Activated CD4-positive, alpha-beta T cell treated with anti-CD3 and anti-CD28 coated beads, Interleukin-2, amount 50 U/mL, for 16 hours (primary cell): ENCODE measurements at regions not wholly inside any gene's neighbourhood (a gene's known extent, or its start where the extent isn't known, plus 50 kb on each side); places are given as distances from the start of the nearest gene placed in this dataset.
"Not testable (repeated sequence)": the region's sequence is repeated elsewhere in the genome, so short reads cannot be mapped to it uniquely, and the experiment has no call there.

Source experiments
- DNase-seq: peaks from one replicate; pipeline ENCODE4 v3.0.0-alpha.2; 2020

DNA sequence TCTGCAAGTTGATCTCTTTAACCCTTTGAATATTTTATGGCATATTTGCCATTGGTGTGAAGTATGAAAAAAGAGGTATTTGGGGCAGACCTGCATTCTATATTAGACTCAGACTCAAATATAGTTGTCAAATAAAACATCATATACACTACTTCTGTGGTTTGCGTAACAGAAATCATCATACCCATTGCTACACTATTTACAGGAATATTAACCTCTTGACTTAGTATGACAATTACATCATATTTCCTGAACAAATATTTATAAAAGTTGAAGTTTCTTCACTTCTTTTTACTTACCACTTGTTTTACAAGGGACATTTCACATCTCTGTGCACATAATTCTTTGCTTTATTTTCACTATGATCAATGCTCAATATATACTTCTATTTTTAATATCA is 206.0 kb downstream of the HAO1 start:
- DNase-seq: no peak

DNA sequence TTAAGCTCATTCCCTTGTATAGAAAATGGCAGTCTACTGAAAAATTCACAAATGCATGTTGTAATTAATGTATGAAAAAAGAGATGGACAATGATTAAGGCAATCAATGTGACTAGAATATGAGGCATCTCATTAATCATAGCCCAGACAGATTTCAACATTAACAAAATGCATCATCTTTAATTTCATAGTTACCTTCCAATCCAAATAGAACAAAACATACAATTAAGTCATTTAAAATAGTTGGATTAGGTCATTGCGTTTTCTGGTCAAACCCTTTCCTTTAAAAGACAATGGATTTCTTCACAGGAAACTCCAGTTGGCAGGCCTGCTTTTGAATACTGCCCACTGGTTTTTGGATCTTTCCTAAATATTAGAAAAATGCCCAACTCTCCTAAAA is 203.9 kb downstream of the HAO1 start:
- no peak for DNase-seq

DNA sequence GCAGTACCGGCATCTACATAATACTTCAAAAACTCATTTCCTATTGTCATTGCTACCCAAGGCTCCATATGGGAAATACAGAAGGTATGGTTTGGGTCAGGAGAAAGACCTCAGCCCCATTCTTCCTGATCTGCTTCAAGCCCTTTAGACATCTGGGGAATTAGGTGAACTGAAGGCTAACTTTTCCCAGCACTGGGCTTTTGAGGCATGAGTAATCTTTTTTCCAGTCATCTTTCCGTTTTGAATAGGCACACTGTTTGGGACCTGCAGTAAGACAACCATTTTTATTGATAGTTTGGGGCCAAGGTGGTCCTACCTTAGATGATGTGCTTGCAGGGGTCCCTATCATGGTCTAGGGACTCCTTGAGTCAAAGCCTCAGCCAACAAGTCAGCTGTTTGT is 198.4 kb downstream of the HAO1 start:
- DNase-seq: no peak

DNA sequence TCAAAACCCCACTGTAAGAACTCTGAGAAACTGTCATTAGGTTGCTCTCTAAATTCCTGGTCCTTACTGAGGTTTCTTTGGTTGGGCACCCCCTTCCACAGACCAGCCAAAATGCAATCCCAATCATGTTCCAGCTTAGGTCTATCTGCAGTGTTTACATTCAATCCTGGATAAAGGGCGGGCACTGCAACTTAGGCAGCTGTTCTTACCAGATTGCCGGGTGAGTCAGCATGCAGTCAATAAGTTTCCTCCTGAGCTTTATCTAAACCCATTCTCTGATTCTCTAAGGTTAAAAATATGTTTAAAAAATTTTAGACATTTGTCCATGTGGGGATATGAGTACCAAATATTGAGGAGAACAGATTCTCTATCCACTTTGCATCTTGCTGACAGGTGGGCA is 197.8 kb downstream of the HAO1 start:
- no peak for DNase-seq

DNA sequence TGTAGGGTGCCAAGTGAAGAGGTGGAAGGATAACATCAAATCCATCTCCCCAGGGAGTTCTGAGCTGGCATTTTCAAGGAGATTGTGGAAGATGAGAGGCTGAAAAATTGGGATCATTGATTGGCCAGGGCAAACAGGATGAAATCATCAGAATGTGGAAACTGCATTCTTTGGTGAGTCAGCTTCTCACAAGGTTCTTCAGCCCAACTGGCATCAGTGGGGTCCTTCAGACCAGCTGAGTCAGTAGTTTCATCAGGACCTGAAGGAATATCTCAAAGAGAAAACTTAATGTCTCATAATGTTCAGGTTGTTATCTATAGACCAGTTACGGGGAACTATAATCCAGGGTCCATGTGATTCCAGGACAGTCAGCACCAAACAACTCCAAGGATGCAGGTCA is 195.8 kb downstream of the HAO1 start:
- no peak for DNase-seq

DNA sequence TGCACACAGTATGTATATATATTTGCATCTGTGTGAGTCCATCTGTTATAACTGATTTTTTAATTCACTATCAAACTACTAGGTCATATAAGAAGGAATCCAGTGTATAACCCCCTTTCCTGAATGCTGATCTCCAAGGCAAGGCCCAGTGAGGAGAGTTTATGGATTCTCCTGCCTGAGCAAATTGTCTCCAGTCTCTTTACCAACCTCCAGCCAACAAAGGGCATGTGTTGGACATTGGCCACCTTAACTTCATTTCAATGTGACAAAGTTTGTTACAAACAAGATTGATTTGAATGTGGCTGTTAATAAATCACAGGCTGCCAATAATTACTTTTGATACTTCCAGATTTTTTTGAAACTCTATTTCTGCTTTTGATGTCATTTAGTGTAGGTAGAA is 191.6 kb downstream of the HAO1 start:
- DNase-seq: no peak

DNA sequence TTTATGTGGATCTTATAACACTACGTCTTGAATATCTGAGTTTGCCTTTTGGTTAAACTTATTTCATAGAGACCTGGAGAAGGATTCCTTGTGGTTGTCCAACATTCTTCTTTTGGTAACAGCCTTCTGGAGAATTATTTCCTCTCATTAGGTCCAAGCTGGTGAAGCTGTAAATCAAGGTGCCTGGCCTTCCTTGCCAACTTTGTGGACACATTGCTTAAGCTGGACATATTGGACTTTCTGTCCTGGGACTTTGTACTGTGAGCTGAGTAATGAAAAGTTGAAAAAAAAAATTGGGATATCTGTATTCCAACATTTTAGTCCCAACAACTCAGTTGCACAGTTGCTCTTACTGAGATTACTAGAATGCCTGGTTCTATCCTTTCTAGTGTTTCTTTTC is 186.2 kb downstream of the HAO1 start:
- DNase-seq: no peak

DNA sequence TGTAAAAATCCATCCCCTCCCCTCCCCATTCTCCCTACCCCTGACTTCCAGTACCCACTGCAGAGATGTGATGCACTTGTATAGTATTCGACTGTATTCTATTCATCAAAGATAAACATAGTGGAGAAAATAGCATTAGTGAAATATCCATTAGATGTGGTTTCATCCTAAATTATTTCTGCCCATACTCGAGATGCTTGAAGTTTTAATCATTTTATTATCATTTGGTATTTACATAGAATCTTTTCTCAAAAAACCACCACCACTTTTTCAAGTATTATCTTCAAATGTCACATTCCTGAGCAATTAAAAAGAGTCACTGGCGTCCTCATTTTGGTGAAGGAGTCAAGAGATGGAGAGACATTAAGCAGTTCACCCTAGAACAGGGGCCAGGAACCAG is 181.9 kb downstream of the HAO1 start:
- DNase-seq: no peak

DNA sequence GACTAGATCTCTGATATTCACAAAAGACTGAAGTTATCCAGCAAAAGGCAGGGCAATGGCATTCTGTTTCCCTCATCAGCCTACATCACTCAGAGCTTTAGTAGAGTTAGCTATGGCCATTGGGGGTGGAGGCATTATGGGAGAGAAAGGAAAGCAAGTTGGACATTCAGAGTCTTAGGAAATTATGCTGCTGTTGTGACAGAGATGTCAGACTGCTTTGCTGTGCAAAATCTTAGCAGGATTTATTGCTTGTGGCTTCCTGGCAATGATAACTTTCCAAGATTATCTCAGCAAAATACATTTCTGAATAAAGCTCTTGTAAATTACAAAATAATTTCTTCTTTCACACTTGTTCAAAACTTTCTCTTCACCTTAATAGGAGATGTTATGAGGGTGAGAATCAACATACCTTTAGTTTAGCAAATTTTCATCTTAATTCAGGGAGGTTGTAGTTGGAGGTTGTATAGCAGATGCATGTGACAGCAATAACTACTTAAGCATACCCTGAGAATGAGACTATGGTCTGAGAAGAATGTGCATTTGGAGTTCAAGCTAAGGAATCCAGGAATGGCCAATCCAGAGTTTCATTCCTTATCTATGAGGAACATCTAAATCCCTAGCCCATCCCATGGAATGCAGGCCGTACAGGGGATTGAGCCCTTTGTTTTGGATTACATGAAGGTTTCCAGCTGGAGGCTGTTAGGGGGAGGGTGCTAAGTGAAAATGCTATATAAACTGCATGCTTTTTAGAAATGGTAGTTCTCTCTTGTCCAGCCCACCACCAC is 179.8 kb downstream of the HAO1 start:
- DNase-seq: no peak

DNA sequence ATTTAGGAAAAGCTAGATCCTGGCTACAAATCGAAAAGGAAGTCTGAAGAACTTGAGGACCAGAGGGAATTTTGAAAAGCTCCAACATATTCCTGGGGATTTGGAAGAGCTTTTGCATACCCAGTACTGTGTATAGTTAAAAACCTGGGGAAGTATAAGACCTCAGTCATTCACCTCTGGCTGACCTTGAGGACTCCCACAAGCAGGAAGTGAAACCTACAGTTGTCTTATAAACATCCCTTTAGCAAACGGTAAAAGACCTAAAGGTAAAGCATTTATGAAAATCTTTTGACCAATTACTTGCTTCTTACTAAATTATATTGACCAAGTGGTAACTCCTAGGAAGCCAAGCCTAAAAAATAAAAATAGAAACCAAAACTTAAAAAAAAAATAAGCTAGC is 175.0 kb downstream of the HAO1 start:
- DNase-seq: no peak

DNA sequence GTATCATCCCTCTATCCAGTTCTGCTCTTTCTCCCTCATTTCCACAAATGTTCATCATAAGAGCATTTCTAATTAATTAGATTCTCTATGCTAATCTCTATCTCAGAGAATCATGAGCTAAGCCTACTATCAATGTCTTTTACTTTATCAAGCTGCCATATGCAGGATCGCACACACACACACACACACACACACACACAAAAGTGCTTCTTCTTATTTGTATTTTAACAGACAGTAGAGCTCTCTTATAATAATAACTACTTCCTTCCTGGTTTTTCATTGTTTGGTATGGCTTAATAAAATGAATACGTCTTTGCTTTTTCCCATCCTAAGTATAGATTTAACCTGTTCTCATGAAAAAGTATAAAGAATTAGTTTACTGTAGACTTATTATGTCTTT is 170.2 kb downstream of the HAO1 start:
- DNase-seq: no peak

DNA sequence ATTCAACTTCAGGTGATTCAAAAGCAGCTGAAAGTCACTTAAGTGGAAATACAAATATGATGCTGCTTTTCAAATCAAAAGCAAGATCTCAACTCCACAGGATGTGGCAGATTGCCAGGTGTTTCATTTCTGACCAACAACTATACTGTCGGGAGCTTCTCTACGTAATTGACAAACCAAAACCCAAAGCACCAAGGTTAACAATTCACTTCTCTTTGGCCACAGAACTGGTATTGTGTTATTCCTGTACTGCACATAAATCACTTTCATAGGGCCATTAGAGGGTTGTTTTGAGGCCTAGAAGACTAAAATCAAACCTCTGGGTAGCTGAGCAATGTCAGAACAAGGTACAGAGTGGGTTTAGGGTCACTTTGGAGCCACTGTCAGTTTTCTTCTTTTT is 169.7 kb downstream of the HAO1 start:
- DNase-seq: peak; percentile 51

DNA sequence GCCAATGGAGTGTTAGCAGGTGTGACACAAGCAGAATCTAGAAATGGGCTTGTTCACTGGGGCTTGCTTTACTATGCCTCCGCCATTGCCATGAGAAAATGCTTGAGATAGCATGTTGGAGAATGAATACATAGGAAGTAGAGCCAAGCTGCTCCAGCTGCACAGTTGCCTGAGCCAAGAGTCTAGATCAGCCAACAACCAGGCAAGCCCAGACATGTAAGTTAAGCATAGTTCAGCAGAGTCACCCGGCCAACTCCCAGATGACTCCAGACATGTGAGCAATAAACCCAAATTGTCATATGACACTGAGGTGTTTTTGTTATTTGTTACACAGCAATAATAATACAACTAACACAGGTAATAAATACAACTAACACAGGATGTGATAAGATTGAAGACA is 167.9 kb downstream of the HAO1 start:
- no peak for DNase-seq

DNA sequence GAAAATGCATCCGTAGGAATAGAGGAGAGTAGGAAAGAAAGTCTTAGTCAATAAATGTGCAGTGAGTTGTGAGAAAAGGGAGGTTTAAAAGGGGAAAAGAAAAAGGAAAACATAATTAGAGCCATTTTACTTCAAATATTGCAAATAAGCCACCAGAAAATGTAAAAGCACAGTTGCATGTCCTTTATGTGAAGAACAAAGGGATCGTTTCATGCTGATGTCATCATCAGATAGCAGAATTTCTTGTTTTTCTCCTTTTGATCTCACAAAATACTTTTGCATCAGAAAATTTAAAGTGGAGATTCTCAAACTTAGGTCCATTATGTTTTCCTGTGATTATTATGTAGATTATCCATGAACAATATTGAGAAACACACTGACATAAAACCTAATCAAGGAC is 166.7 kb downstream of the HAO1 start:
- no peak for DNase-seq

DNA sequence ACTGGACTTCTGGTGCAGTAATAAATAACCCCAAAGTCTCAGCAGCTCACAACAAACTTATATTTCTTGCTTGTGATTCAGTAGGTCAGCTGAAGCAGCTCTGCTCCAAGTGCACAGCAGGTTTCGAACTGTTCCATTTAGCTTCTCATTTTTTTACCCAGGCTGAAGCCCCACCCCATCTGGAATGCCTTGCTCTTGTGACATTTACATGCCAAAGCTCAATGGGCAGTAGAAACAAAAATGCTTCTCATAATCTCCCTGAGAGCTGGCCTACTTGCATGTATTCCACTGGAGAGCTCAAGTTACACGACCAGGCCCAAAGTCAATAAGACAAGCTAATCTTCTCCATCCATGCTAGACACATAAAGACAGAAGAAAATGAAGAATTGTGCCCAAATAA is 165.2 kb downstream of the HAO1 start:
- no peak for DNase-seq

DNA sequence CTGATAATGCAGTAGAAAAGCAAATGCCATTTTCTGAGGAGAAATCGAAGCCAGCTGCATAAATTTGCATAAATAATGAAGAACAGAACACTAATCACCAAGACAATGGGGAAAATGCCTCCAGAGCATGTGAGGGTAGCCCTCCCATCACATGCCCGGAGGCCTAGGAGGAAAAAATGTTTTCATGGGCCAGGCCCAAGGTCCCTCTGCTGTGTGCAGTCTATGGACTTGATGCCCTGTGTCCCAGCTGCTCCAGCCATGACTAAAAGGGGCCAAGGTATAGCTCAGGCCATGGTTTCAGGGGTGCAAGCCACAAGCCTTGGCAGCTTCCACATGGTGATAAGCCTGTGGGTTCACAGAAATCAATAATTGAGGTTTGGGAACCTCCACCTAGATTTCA is 164.1 kb downstream of the HAO1 start:
- no peak for DNase-seq

DNA sequence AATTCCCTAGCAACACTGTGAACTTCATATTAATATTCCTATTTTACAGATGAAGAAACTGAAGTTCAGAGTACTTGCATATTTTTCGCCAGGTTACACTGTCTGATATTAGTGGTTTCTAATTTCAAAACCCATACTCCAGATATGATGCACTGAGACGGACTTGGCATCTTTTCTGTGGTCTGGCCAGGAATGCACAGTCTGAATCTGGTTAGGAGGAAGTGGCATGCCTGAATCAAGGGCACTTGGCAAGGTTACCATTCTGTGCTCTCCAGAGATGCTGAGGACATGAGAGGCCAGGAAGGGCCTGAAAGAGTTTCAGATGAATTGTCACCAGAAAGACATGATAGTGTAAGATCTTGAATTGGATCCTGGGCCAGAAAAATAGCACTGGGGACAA is 150.1 kb downstream of the HAO1 start:
- no peak for DNase-seq

DNA sequence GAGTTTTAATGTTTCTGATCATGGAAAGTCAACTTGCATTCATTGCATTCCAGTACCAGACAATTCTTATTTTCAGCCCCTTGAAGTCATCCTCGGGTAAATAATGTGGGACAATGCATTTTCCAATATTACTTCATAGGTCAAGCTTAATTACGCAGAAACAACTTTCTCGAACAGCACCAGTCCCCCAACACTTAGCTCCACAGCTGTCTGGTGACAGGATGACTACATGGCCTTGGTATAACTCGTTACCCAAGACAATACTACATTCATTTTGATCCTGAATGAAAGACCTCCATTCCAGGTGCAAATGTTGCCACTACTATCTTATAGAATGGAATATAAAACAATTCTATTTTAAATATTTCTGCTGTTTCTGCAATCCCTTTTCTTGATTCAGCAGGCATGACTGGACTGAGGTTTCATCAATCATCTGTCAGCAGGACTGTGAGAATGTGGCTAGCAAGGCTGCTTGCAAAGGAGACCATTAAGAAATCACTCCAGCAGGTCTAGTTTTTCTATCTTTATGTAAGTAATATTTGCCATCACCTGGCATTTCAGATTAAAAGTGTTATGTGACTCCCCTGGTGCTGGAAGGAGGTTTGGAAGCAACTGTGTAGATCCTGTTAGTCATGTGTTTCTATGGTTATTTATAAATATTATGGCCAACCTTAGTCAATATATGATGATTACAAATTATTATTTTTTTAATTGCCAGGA is 147.9 kb downstream of the HAO1 start:
- no peak for DNase-seq

DNA sequence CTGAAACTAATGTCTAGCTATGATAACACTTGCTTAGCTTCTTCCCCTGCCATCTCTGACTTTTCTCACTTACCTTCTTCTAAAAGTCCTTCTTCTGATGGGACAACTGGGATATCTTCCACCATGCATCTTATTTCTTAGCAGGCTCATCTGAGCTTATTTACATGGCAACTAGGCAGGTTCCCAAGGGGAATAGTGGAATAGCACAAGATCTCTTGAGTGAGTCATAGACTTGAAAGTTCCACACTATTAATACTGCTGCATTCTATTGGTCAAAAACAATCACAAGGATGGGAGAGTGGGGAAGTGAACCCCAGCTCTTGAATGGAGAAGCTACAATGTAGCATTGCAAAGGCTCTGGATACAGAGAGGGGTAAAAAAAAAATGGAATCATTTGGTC is 142.1 kb downstream of the HAO1 start:
- no peak for DNase-seq

DNA sequence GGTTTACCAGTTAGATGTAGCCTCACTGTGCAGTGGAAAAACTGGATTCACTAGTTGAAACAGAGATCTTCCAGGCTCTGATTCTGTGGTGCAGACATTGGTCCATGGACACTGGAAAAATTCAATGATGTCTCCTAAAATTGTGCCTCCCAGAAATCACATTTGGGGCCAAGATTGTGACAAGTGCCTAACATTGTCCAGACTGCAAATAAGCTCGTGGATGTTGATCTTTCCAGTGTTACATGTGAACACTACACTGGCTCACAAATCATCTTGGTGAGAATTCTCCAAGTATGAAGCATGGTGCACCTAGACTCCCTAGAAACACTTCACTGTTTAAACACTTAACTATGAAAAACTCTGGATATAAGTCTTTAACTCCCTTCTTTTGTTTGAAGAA is 140.4 kb downstream of the HAO1 start:
- no peak for DNase-seq

DNA sequence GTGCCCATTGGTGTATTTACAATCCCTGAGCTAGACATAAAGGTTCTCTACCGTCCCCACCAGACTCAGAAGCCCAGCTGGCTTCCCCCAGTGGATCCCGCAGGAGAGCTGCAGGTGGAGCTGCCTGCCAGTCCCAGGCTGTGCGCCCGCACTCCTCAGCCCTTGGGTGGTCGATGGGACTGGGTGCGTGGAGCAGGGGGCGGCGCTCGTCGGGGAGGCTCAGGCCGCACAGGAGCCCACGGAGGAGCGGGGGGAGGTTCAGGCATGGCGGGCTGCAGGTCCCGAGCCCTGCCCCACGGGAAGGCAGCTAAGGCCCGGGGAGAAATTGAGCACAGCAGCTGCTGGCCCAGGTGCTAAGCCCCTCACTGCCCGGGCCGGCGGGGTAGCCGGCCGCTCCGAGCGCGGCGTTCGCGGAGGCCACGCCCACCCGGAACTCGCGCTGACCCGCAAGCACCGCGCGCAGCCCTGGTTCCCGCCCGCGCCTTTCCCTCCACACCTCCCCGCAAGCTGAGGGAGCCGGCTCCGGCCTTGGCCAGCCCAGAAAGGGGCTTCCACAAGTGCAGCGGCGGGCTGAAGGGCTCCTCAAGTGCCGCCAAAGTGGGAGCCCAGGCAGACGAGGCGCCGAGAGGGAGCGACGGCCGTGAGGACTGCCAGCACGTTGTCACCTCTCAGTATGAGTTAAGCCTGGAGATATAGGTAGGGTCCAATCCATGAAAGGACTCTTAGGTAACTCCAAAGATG is 136.7 kb downstream of the HAO1 start:
- not testable (repeated sequence) for DNase-seq

DNA sequence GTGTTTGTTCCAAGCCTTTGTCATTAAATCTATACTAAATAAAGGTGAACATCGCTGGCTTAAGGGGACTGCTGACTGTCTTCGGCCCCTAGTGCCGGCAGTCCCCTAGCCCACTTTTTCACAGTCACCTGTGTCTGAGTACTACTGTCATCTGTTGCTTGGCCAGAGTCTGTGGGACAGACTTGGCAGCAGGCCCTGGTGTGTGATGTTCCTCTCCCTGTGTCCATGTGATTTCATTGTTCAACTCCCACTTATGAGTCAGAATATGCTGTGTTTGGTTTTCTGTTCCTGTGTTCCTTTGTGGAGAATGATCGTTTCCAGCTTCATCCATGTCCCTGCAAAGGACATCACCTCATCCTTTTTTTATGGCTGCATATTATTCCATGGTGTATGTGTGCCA is 133.4 kb downstream of the HAO1 start:
- DNase-seq: no peak

DNA sequence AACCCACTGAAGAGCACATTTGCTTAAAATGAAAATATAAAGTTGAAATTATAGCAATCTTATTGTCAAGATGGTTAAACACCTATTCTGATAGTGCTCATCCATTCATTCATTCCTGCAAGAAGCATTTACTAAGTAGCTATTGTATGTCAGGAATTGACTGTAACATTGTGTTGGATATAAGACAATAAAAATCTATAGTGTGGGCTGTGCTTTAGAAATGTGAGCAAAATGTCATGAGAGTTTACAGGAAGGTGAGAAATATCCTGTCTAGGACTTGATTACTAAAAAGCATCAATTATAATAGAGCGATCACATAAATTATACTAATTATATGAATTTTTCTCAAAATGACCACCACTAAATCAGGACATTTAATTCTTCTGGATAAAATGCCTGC is 123.0 kb downstream of the HAO1 start:
- DNase-seq: no peak

DNA sequence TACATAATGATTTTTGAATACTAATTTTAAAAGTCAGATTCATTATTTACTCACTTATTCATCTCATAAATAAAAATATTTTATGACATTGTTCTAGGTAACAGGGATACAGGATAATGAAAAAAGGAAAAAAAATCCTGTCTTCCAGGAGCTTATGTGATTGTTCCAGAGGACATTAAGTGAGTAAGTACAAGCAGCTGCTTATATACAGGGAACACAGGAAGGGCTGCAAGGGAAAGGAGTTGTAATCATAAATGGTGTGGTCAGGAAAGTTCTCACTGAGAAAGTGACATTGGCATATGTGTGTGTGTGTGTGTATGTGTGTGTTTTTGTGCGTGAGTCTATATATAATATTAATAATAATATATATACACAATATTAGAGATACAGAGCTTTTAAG is 121.8 kb downstream of the HAO1 start:
- DNase-seq: no peak
